PC-9 (cell line): ENCODE measurements at regions not wholly inside any gene's neighbourhood (a gene's known extent, or its start where the extent isn't known, plus 50 kb on each side); places are given as distances from the start of the nearest gene placed in this dataset.

Experiments
- BruUV-seq: library from RNA; stranded (reverse); fragments of 400-500 nt; replicated peaks from 2 replicates; lab custom pipeline; 2021; lab: Mats Ljungman, UMichigan
- CTCF ChIA-PET: fragments of 300-600 bp; sonication (Branson Sonifier 250); formaldehyde crosslinking; loops from one replicate; lab custom pipeline; 2022; ENCODE audit warnings: antibody characterized with exemption; lab: Charles Lee
- POLR2A ChIA-PET: fragments of 300-600 bp; sonication (Branson Sonifier 250); formaldehyde crosslinking; loops from one replicate; lab custom pipeline; 2022; ENCODE audit warnings: antibody characterized with exemption; ENCODE audit not compliant: unreplicated experiment; lab: Charles Lee
- DNase-seq, 2 experiments: peaks; one replicate each; pipeline versions ENCODE4 v3.0.0 to v3.0.0-alpha.2; 2015 to 2022; ENCODE audit warnings: mixed read lengths in 1 of 2
- H2AFZ ChIP-seq: fragments of 200-600 bp; sonication (generic); 2 replicates; pipeline ENCODE4 v1.8.1; 2017; ENCODE audit warnings: antibody characterized with exemption
- H3F3A ChIP-seq: fragments of 200-600 bp; sonication (generic); 2 replicates; pipeline ENCODE4 v1.8.1; 2017; ENCODE audit warnings: antibody characterized with exemption, mild to moderate bottlenecking, low read depth; ENCODE audit not compliant: insufficient read depth
- H3K27ac ChIP-seq: fragments of 200-600 bp; sonication (generic); 2 replicates; pipeline ENCODE4 v1.6.1; 2016; ENCODE audit warnings: mixed run types
- H3K27me3 ChIP-seq: fragments of 200-600 bp; sonication (generic); 2 replicates; pipeline ENCODE4 v1.6.1; 2016; ENCODE audit warnings: low read depth, mixed run types; ENCODE audit not compliant: insufficient read depth
- H3K36me3 ChIP-seq: fragments of 200-600 bp; sonication (generic); 2 replicates; pipeline ENCODE4 v1.6.1; 2016; ENCODE audit warnings: low read depth, mixed run types
- H3K4me1 ChIP-seq: fragments of 200-600 bp; sonication (generic); replicated peaks from 2 replicates; pipeline ENCODE4 v1.6.1; 2016; ENCODE audit warnings: mixed run types; ENCODE audit not compliant: insufficient read depth
- H3K4me2 ChIP-seq: fragments of 200-600 bp; sonication (generic); 2 replicates; pipeline ENCODE4 v1.6.1; 2017; ENCODE audit warnings: mixed run types
- H3K4me3 ChIP-seq: fragments of 200-600 bp; sonication (generic); 2 replicates; pipeline ENCODE4 v1.6.1; 2016; ENCODE audit warnings: mixed run types
- H3K79me2 ChIP-seq: fragments of 200-600 bp; sonication (generic); 2 replicates; pipeline ENCODE4 v1.6.1; 2017; ENCODE audit warnings: low read depth, mixed run types
- H3K9me2 ChIP-seq: fragments of 200-600 bp; sonication (generic); 2 replicates; pipeline ENCODE4 v1.8.1; 2017; ENCODE audit warnings: mild to moderate bottlenecking; ENCODE audit not compliant: insufficient read depth
- H3K9me3 ChIP-seq: fragments of 200-600 bp; sonication (generic); 2 replicates; pipeline ENCODE4 v1.8.1; 2016; ENCODE audit warnings: low read depth; ENCODE audit not compliant: insufficient read depth
- H4K20me1 ChIP-seq: fragments of 200-600 bp; sonication (generic); 2 replicates; pipeline ENCODE4 v1.8.1; 2017; ENCODE audit not compliant: insufficient read depth
- EZH2 ChIP-seq: fragments of 200-600 bp; sonication (generic); IDR thresholded peaks from 2 replicates; pipeline ENCODE4 v1.8.0; 2017; ENCODE audit warnings: antibody characterized with exemption, low read depth
- intact Hi-C: fragments of 100-400 bp; cut with micrococcal nuclease; formaldehyde crosslinking; loops from one replicate; pipeline ENCODE4 v1.10.0; 2022; ENCODE audit not compliant: unreplicated experiment
- TF ChIP-seq, protein P1 (sequence below): fragments of 200-600 bp; sonication (generic); conservative IDR thresholded peaks from 2 replicates; pipeline ENCODE4 v1.6.1; 2017; ENCODE audit warnings: mixed run types, antibody characterized with exemption, mild to moderate bottlenecking, moderate library complexity

DNA sequence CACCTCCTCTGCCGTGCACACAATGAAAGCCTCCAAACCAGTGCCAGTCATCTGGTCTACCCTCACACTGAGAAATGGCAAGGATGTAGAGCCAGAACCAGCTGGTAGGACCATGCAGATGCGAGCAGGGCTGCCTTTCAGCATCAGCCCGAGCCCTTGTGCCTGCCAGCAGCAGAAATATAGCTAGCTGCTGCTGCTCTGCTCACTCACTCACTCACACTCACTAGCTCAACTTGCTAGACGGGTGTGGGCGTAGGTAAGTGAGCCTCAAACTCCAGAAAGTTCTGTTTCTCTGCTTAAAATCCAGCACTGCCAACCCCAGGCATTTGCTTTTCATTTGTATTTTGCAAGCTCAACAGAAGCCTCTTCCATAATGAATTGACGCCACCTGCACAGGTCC lies 114.0 kb downstream of the DRD1 start:
- CTCF ChIA-PET = no interaction called here
- Histone ChIP-seq H2AFZ (no peak overlapping the region), H3K4me1 (no peaks in the 10 kb centered on the region), H3K79me2 (no peaks in the 10 kb centered on the region), H3K4me3 (no peak overlapping the region), H3K9me2 (no peaks in the 10 kb centered on the region), H3K9me3 (no peaks in the 10 kb centered on the region), H3K27me3 (peaks cover 7% of the 10 kb centered on the region; the same call in 1 of the 2 replicates), H3K36me3 (no peaks in the 10 kb centered on the region), H3K4me2 (no peak overlapping the region), H3K27ac (no peak overlapping the region), H4K20me1 (no peaks in the 10 kb centered on the region), H3F3A (no peaks in the 10 kb centered on the region)
- BruUV-seq = no TSS peak
- DNase-seq = no peak
- TF ChIP-seq, protein P1, sequence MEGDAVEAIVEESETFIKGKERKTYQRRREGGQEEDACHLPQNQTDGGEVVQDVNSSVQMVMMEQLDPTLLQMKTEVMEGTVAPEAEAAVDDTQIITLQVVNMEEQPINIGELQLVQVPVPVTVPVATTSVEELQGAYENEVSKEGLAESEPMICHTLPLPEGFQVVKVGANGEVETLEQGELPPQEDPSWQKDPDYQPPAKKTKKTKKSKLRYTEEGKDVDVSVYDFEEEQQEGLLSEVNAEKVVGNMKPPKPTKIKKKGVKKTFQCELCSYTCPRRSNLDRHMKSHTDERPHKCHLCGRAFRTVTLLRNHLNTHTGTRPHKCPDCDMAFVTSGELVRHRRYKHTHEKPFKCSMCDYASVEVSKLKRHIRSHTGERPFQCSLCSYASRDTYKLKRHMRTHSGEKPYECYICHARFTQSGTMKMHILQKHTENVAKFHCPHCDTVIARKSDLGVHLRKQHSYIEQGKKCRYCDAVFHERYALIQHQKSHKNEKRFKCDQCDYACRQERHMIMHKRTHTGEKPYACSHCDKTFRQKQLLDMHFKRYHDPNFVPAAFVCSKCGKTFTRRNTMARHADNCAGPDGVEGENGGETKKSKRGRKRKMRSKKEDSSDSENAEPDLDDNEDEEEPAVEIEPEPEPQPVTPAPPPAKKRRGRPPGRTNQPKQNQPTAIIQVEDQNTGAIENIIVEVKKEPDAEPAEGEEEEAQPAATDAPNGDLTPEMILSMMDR = no peak
- TF ChIP-seq EZH2 = no peak
- intact Hi-C loops = no loop called here
- POLR2A ChIA-PET = interaction anchor here (0.6 kb wide), 1 partner anchor 25 kb away, joined by 15 read pairs; no protein-coding TSS in a partner anchor

DNA sequence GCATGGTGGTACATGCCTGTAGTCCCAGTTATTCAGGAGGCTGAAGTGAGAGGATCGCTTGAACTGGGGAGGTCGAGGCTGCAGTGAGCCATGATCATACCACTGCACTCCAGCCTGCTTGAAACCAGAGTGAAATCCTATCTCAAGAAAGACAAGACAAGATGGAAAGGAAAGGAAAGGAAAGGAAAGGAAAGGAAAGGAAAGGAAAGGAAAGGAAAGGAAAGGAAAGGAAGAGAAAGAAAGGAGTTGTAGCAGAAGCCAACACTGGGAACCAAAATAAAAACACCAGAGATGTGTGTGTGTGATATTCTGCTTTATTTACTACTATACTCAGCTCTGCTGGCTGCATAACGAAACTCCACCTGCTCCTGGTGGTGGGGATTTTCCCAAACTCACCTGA lies 115.3 kb downstream of the DRD1 start:
- no peaks in the 10 kb centered on the region for H4K20me1 ChIP-seq
- H3K79me2 ChIP-seq = no peaks in the 10 kb centered on the region
- H3K4me2 ChIP-seq = no peak overlapping the region
- TF ChIP-seq, protein P1 = no peak
- TF ChIP-seq EZH2 = no peak
- no peaks in the 10 kb centered on the region for H3F3A ChIP-seq
- CTCF ChIA-PET = no interaction called here
- H2AFZ ChIP-seq = no peak overlapping the region
- H3K9me2 ChIP-seq = no peaks in the 10 kb centered on the region
- BruUV-seq = no TSS peak
- no peak for DNase-seq
- intact Hi-C loops = no loop called here
- POLR2A ChIA-PET = no interaction called here
- no peaks in the 10 kb centered on the region for H3K9me3 ChIP-seq
- no peak overlapping the region for H3K27ac ChIP-seq
- H3K36me3 ChIP-seq = no peaks in the 10 kb centered on the region
- H3K27me3 ChIP-seq = no peaks in the 10 kb centered on the region; the same call in 1 of the 2 replicates
- H3K4me1 ChIP-seq = no peaks in the 10 kb centered on the region
- no peak overlapping the region for H3K4me3 ChIP-seq

DNA sequence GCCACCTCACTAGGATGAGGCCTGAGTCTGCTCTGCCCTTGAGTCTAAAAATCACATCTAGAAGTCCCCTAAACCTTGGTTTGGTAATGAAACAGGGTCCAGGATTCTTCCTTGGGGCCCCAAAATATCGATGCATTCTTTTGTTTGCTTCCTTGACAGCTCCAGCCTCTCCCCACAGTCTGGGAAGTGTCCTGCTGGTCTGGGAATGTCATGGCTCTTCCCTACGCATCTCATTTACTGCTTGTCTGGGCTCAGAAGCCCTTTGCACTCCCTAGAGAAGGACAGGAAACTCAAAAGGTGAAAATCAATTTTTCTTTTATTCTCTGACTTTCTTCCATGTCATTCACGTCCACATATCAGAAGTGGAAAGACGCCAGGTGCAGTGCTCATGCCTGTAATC lies 115.8 kb downstream of the DRD1 start:
- H4K20me1 ChIP-seq = no peaks in the 10 kb centered on the region
- no peak overlapping the region for H2AFZ ChIP-seq
- intact Hi-C loops = no loop called here
- H3K27ac ChIP-seq = no peak overlapping the region
- no peak overlapping the region for H3K4me3 ChIP-seq
- H3K79me2 ChIP-seq = no peaks in the 10 kb centered on the region
- H3F3A ChIP-seq = no peaks in the 10 kb centered on the region
- H3K9me2 ChIP-seq = no peaks in the 10 kb centered on the region
- no peaks in the 10 kb centered on the region for H3K4me1 ChIP-seq
- CTCF ChIA-PET = no interaction called here
- no peaks in the 10 kb centered on the region; the same call in 1 of the 2 replicates for H3K27me3 ChIP-seq
- no peak overlapping the region for H3K4me2 ChIP-seq
- no peaks in the 10 kb centered on the region for H3K36me3 ChIP-seq
- POLR2A ChIA-PET = no interaction called here
- H3K9me3 ChIP-seq = no peaks in the 10 kb centered on the region
- BruUV-seq = no TSS peak
- no peak for DNase-seq
- no peak for TF ChIP-seq EZH2
- TF ChIP-seq, protein P1 = no peak
